GM19455 (cell line): ENCODE measurements at regions not wholly inside any gene's neighbourhood (a gene's known extent, or its start where the extent isn't known, plus 50 kb on each side); places are given as distances from the start of the nearest gene placed in this dataset.

ENCODE experiments used
- ATAC-seq: cut with Tn5 transposase; IDR thresholded peaks from one replicate; pipeline ENCODE4 v1.9.1; 2021; ENCODE audit not compliant: unreplicated experiment

- ATAC-seq = no peak
Measured at GRCh38 chr6:85396159-85396808, 53.6 kb upstream of the NT5E start.

GRCh38 chr6:85395746-85396145, 54.1 kb upstream of the NT5E start:
- ATAC-seq = no peak

GRCh38 chr6:85394853-85395538, 54.9 kb upstream of the NT5E start:
- ATAC-seq = no peak

GRCh38 chr6:85394199-85394598, 55.7 kb upstream of the NT5E start:
- no peak for ATAC-seq

GRCh38 chr6:85392379-85392778, 57.5 kb upstream of the NT5E start:
- no peak for ATAC-seq

GRCh38 chr6:85390775-85391174, 59.1 kb upstream of the NT5E start:
- ATAC-seq = no peak

GRCh38 chr6:85390105-85390728, 59.7 kb upstream of the NT5E start:
- ATAC-seq = no peak

- no peak for ATAC-seq
Measured at GRCh38 chr6:85389151-85389797, 60.6 kb upstream of the NT5E start.

- no peak for ATAC-seq
Measured at GRCh38 chr6:85388531-85388930, 61.4 kb upstream of the NT5E start.

- ATAC-seq = no peak
Measured at GRCh38 chr6:85385636-85386315, 64.1 kb upstream of the NT5E start.

- no peak for ATAC-seq
Measured at GRCh38 chr6:85383042-85383441, 66.8 kb upstream of the NT5E start.

GRCh38 chr6:85382541-85382940, 67.3 kb upstream of the NT5E start:
- no peak for ATAC-seq

- ATAC-seq = no peak
Measured at GRCh38 chr6:85372915-85373270, 77.0 kb upstream of the NT5E start.

- ATAC-seq = no peak
Measured at GRCh38 chr6:85372188-85372914, 77.5 kb upstream of the NT5E start.

GRCh38 chr6:85368631-85369030, 81.3 kb upstream of the NT5E start:
- ATAC-seq = no peak

- no peak for ATAC-seq
Measured at GRCh38 chr6:85364344-85364743, 85.5 kb upstream of the NT5E start.

GRCh38 chr6:85363870-85364269, 86.0 kb upstream of the NT5E start:
- ATAC-seq = no peak

GRCh38 chr6:85362652-85363310, 87.1 kb upstream of the NT5E start:
- ATAC-seq = no peak

- ATAC-seq = no peak
Measured at GRCh38 chr6:85361643-85362014, 88.3 kb upstream of the NT5E start.
